IMR-90 (cell line): ENCODE measurements at regions not wholly inside any gene's neighbourhood (a gene's known extent, or its start where the extent isn't known, plus 50 kb on each side); places are given as distances from the start of the nearest gene placed in this dataset.

ENCODE experiments used
- ATAC-seq: fragments of 200-7000 bp; cut with Tn5 transposase; 2 replicates; pipeline ENCODE4 v1.9.1; 2020; ENCODE audit warnings: low read depth, mild to moderate bottlenecking, moderate library complexity
- BruUV-seq: library from RNA; stranded (reverse); fragments of 400-500 nt; replicated peaks from 2 replicates; lab custom pipeline; 2021; lab: Mats Ljungman, UMichigan
- CTCF ChIA-PET: fragments of 300-600 bp; formaldehyde crosslinking; extraction: SDS; loops from one replicate; lab custom pipeline; 2021; ENCODE audit warnings: antibody characterized with exemption; lab: Yijun Ruan, JAX
- POLR2A ChIA-PET: fragments of 300-600 bp; sonication (Branson Sonifier 250); formaldehyde crosslinking; loops from one replicate; lab custom pipeline; 2022; ENCODE audit warnings: antibody characterized with exemption; ENCODE audit not compliant: unreplicated experiment; lab: Charles Lee
- DNase-seq: peaks from one replicate; pipeline ENCODE4 v3.0.0; 2013
- H2AFZ ChIP-seq: replicated peaks from 2 replicates; pipeline ENCODE3; 2013; ENCODE audit warnings: low read length, mild to moderate bottlenecking; ENCODE audit not compliant: poor library complexity
- H2AK5ac ChIP-seq: 2 replicates; pipeline ENCODE4 v1.6.1; 2013; ENCODE audit warnings: low read depth, low read length, inconsistent platforms
- H2AK9ac ChIP-seq: replicated peaks from 2 replicates; pipeline ENCODE3; 2013; ENCODE audit warnings: mild to moderate bottlenecking, low read depth, low read length, moderate library complexity; ENCODE audit not compliant: poor library complexity
- H2BK120ac ChIP-seq: 2 replicates; pipeline ENCODE4 v1.6.1; 2013; ENCODE audit warnings: low read depth, low read length, inconsistent platforms
- H2BK15ac ChIP-seq: 3 replicates; pipeline ENCODE4 v1.6.1; 2013; ENCODE audit warnings: low read depth, low read length, inconsistent platforms
- H2BK20ac ChIP-seq: 2 replicates; pipeline ENCODE4 v1.6.1; 2013; ENCODE audit warnings: low read depth, mild to moderate bottlenecking, inconsistent platforms, low read length, moderate library complexity
- H2BK5ac ChIP-seq: 2 replicates; pipeline ENCODE4 v1.6.1; 2013; ENCODE audit warnings: mild to moderate bottlenecking, low read depth, low read length, inconsistent platforms; ENCODE audit not compliant: poor library complexity, severe bottlenecking
- H3K14ac ChIP-seq: replicated peaks from 2 replicates; pipeline ENCODE4 v1.6.1; 2013; ENCODE audit warnings: low read depth, low read length, inconsistent platforms
- H3K18ac ChIP-seq: 2 replicates; pipeline ENCODE4 v1.6.1; 2013; ENCODE audit warnings: low read depth, low read length, control low read depth
- H3K23ac ChIP-seq: 2 replicates; pipeline ENCODE4 v1.6.1; 2013; ENCODE audit warnings: low read depth, low read length, inconsistent platforms
- H3K27ac ChIP-seq: 2 replicates; pipeline ENCODE4 v1.5.1; 2013; ENCODE audit warnings: mild to moderate bottlenecking, control low read depth, low read length; ENCODE audit not compliant: insufficient read depth
- H3K27me3 ChIP-seq: 2 replicates; pipeline ENCODE4 v1.6.1; 2013; ENCODE audit warnings: low read length; ENCODE audit not compliant: control insufficient read depth, insufficient read depth
- H3K36me3 ChIP-seq: 2 replicates; pipeline ENCODE4 v1.6.1; 2013; ENCODE audit warnings: low read length, mixed read lengths; ENCODE audit not compliant: control insufficient read depth, insufficient read depth
- H3K4ac ChIP-seq: 2 replicates; pipeline ENCODE4 v1.6.1; 2013; ENCODE audit warnings: low read depth, low read length, inconsistent platforms
- H3K4me1 ChIP-seq: 2 replicates; pipeline ENCODE4 v1.6.1; 2013; ENCODE audit warnings: low read length, mixed read lengths; ENCODE audit not compliant: control insufficient read depth, insufficient read depth
- H3K4me2 ChIP-seq: 2 replicates; pipeline ENCODE4 v1.6.1; 2013; ENCODE audit warnings: low read depth, mild to moderate bottlenecking, control low read depth, low read length, moderate library complexity
- H3K4me3 ChIP-seq: 2 replicates; pipeline ENCODE4 v1.5.1; 2013; ENCODE audit warnings: low read depth, mild to moderate bottlenecking, control low read depth, low read length, moderate library complexity; ENCODE audit not compliant: insufficient read depth
- H3K56ac ChIP-seq: 2 replicates; pipeline ENCODE4 v1.6.1; 2013; ENCODE audit warnings: low read length, inconsistent platforms; ENCODE audit not compliant: insufficient read depth; ENCODE audit errors: extremely low read depth
- H3K79me1 ChIP-seq, 2 experiments: 2 replicates each; pipeline ENCODE4 v1.6.1; 2013; ENCODE audit warnings: low read length in 2 of 2, inconsistent platforms in 1 of 2, low read depth in 1 of 2
- H3K9ac ChIP-seq: 2 replicates; pipeline ENCODE4 v1.6.1; 2013; ENCODE audit warnings: low read depth, low read length, control low read depth
- H3K9me1 ChIP-seq: 2 replicates; pipeline ENCODE4 v1.6.1; 2013; ENCODE audit warnings: low read length, inconsistent platforms; ENCODE audit not compliant: insufficient read depth
- H3K9me3 ChIP-seq: 2 replicates; pipeline ENCODE4 v1.6.1; 2013; ENCODE audit warnings: low read length; ENCODE audit not compliant: control insufficient read depth, insufficient read depth
- H4K20me1 ChIP-seq: 2 replicates; pipeline ENCODE4 v1.6.1; 2013; ENCODE audit warnings: low read length, inconsistent platforms; ENCODE audit not compliant: insufficient read depth
- H4K5ac ChIP-seq: 2 replicates; pipeline ENCODE4 v1.6.1; 2013; ENCODE audit warnings: mild to moderate bottlenecking, low read depth, low read length, control low read depth
- H4K8ac ChIP-seq, 2 experiments: 2 replicates each; pipeline ENCODE4 v1.6.1; 2013; ENCODE audit warnings: low read depth in 2 of 2, low read length in 2 of 2, control low read depth in 1 of 2, inconsistent platforms in 1 of 2
- H4K91ac ChIP-seq: 2 replicates; pipeline ENCODE4 v1.6.1; 2013; ENCODE audit warnings: low read depth, low read length, inconsistent platforms; ENCODE audit not compliant: insufficient read depth
- BHLHE40 ChIP-seq: fragments of 150-350 bp; IDR thresholded peaks from 2 replicates; pipeline ENCODE4 v1.6.1; 2016; ENCODE audit warnings: mild to moderate bottlenecking, low read depth, low read length
- CEBPB ChIP-seq: IDR thresholded peaks from 2 replicates; pipeline ENCODE4 v1.6.1; 2012; ENCODE audit warnings: low read depth, low read length, improper control_type of control experiment
- FOS ChIP-seq: fragments of 150-350 bp; IDR thresholded peaks from 2 replicates; pipeline ENCODE4 v1.6.1; 2016; ENCODE audit warnings: low read depth, low read length
- RFX5 ChIP-seq: IDR thresholded peaks from 2 replicates; pipeline ENCODE4 v1.8.0; 2012; ENCODE audit warnings: low read depth, mild to moderate bottlenecking, low read length, moderate library complexity
- SMC3 ChIP-seq: fragments of 150-350 bp; IDR thresholded peaks from 2 replicates; pipeline ENCODE4 v1.6.1; 2016; ENCODE audit warnings: low read depth, mild to moderate bottlenecking, antibody characterized with exemption, low read length, moderate library complexity
- WGBS, 2 experiments: methylation state at CpG; one replicate each; pipeline versions ENCODE4 v1.1.5 to v1.1.7; 2013; ENCODE audit warnings: missing lambda C conversion rate in 2 of 2; ENCODE audit not compliant: insufficient read length in 1 of 2; ENCODE audit errors: extremely low coverage in 2 of 2; 5-methylcytosine and 5-hydroxymethylcytosine counted together
- dilution Hi-C: fragments of 300-500 bp; cut with HindIII; formaldehyde crosslinking; loops from one replicate; pipeline ENCODE4 v1.14.3; 2018; ENCODE audit warnings: low sequenced_read_pairs; ENCODE audit not compliant: unreplicated experiment
- in situ Hi-C: fragments of 300-500 bp; cut with MboI; formaldehyde crosslinking; loops from 3 replicates; pipeline ENCODE4 v1.14.3; 2019; ENCODE audit warnings: low sequenced_read_pairs, inconsistent platforms, mixed read lengths
- intact Hi-C: fragments of 100-400 bp; cut with micrococcal nuclease; formaldehyde crosslinking; loops from 2 replicates; pipeline ENCODE4 v1.10.0; 2022
- TF ChIP-seq, protein P1 (sequence below): conservative IDR thresholded peaks from 2 replicates; pipeline ENCODE4 v1.5.1; 2012; ENCODE audit warnings: mild to moderate bottlenecking, low read depth, low read length, improper control_type of control experiment

- no peaks in the 10 kb centered on the region; the same call in 1 of the 2 replicates for H3K27me3 ChIP-seq
- H3K4me1 ChIP-seq: peaks cover 19% of the 10 kb centered on the region
- H3K36me3 ChIP-seq: no peaks in the 10 kb centered on the region
- no peak overlapping the region for H3K4ac ChIP-seq
- no peak overlapping the region for H2BK20ac ChIP-seq
- ChIA-PET CTCF (no interaction called here), POLR2A (no interaction called here)
- H2AK5ac ChIP-seq: no peak overlapping the region
- WGBS, 2 experiments: no CpG with 5 or more reads among the region's 4 CpGs
- H3K9me3 ChIP-seq: no peaks in the 10 kb centered on the region
- no peak overlapping the region for H3K4me3 ChIP-seq
- no peak overlapping the region for H3K27ac ChIP-seq
- ATAC-seq (no peak), DNase-seq (peak; percentile 94)
- H3K23ac ChIP-seq: no peak overlapping the region
- H4K91ac ChIP-seq: no peak overlapping the region
- TF ChIP-seq, protein P1, sequence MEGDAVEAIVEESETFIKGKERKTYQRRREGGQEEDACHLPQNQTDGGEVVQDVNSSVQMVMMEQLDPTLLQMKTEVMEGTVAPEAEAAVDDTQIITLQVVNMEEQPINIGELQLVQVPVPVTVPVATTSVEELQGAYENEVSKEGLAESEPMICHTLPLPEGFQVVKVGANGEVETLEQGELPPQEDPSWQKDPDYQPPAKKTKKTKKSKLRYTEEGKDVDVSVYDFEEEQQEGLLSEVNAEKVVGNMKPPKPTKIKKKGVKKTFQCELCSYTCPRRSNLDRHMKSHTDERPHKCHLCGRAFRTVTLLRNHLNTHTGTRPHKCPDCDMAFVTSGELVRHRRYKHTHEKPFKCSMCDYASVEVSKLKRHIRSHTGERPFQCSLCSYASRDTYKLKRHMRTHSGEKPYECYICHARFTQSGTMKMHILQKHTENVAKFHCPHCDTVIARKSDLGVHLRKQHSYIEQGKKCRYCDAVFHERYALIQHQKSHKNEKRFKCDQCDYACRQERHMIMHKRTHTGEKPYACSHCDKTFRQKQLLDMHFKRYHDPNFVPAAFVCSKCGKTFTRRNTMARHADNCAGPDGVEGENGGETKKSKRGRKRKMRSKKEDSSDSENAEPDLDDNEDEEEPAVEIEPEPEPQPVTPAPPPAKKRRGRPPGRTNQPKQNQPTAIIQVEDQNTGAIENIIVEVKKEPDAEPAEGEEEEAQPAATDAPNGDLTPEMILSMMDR: no peak
- TF ChIP-seq FOS: peak; percentile 94
- peak; percentile 38; the same call in 1 of the 2 replicates for TF ChIP-seq BHLHE40
- TF ChIP-seq RFX5: no peak
- no peak for TF ChIP-seq SMC3
- peak; percentile 68; the same call in 1 of the 2 replicates for TF ChIP-seq CEBPB
- H3K18ac ChIP-seq: no peak overlapping the region
- no peak overlapping the region for H4K5ac ChIP-seq
- H2AK9ac ChIP-seq: no peak overlapping the region
- H2AFZ ChIP-seq: no peak overlapping the region
- no peak overlapping the region for H4K8ac ChIP-seq
- H2BK120ac ChIP-seq: no peak overlapping the region
- no peak overlapping the region for H2BK15ac ChIP-seq
- in situ Hi-C loops: no loop called here
- H2BK5ac ChIP-seq: no peak overlapping the region
- no peak overlapping the region for H3K56ac ChIP-seq
- no peak overlapping the region for H3K14ac ChIP-seq
- dilution Hi-C loops: no loop called here
- intact Hi-C loops: loop anchor here (10.0 kb wide), 4 partner anchors 178 to 432 kb away; no protein-coding TSS in a partner anchor
- no peak overlapping the region for H3K4me2 ChIP-seq
- BruUV-seq: no TSS peak
- H4K20me1 ChIP-seq: no peaks in the 10 kb centered on the region
- H3K9ac ChIP-seq: no peak overlapping the region
- H3K79me1 ChIP-seq: no peaks in the 10 kb centered on the region
- peaks cover 13% of the 10 kb centered on the region for H3K9me1 ChIP-seq
These were observed 372.5 kb upstream of the CFAP20DC start for GRCh38 chr3:59422312-59422711.
